ENCODE measurements at regions not wholly inside any gene's neighbourhood (a gene's known extent, or its start where the extent isn't known, plus 50 kb on each side); places are given as distances from the start of the nearest gene placed in this dataset.
A peak's percentile ranks its signal among the peaks of the same experiment; 100 is the strongest.

DNA sequence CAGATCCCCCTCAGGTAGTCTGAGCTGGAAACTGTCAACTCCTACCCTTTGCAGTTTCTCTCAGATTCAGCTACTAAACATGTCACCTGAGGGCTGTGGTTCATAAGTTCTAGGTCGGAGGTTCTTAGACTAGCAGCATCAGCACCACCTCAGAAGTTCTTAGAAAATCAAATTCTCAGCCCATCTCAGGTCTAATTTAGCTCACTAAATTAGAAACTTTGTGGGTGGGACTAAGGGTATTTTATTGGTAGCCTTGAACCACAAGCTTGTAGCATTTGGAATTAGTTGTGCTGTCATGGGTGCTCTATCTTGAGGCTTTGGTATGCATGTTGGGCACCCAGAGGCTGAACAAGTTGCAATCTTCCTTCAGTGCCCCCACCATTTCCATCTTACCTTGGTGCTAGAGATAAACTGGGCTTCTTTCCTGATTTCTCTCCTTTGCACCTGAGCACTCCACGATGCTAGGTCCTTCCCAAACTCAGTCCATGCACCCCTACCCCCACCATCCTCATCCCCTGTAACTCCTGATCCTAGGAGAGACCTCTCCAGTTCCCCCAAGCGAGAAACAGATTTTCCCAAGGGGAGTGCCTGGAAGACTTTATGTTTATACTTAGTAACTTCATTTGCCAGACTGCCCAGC, 54.2 kb downstream of the S1PR1 start:
- no peak for DNase-seq

DNA sequence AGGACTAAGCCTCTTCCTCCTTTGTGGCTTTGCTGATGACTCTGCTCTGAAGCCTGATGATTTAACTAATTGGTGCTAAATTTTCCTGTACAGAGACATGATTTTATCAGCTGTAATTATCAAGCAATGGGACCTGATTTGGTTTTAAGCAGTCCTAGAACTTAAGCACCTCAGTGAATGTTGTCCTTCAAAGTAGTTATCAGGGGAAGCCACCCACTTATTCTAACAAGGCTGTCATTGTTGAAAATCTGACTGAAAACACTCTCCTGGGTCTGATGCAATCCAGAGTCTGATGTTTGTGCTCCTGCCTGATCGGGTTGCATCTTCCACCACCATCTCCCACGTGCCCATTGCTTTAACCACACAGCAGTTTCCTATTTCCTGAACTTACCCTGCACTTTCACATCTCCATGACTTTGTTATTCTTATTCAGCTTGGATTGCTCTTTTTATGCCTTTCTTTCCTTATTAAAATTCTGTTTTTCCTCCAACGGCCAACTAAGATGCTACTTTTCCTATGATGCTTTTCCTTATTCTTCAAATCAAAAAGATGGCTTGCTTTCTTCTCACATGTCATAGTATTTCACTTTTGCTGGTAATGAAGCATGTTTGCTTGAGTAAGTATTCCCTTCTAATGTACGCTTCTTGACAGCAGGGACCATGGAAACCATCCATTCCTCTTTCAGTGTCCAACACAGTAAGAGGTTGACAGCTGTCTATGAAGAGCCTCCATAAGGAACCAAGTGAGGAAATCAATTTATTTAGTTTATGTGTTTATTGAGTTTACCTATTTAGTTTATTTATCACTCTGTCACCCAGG, 55.0 kb downstream of the S1PR1 start:
- peak; percentile 48 to 68 for DNase-seq

DNA sequence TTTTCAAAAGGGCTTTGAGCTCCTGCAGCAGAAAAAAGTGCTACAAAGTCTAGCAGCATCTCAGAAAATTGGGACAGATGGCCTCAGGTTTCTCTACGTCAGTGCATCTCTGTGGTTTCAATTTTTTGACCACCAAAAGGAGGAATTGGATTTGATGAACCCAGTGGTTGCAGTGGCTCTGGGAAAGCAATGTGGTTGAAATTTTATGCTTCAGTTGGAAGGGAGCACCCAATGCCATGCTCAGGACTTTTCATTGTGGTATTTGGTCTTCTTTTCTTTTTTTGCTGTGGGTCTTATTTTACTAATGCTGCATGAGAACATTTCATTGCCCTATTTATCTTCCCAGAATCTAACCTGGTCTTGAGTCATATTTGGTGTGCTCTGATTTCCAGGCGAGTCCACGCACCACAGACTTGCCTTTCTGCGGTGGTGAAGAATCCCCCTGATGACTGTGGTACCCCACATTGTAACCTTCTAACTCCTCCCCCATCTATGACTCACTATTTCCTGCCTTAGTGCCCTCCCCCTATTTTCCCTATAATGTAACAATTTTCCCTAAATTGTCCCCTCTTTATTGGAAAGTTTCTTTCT, 56.7 kb downstream of the S1PR1 start:
- DNase-seq = peak; percentile 60 to 74

DNA sequence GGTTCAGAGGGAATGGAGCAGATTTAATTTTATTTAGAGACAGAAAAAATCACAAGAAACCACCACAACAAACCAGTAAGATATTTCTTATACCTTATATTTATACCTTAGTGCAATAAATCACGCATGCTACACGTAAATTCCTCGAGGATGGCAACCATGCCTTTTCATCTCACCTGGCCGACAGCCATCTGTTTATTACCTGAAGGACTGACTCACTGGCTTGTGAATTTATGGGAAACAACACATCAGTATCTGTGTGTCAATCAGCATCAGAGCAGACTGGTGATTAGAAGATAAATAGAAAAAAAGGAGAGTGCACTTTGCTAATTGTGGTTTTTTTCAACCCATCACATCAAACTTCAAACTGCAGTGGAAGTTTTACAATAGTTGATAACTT, 58.4 kb downstream of the S1PR1 start:
- no peak for DNase-seq

DNA sequence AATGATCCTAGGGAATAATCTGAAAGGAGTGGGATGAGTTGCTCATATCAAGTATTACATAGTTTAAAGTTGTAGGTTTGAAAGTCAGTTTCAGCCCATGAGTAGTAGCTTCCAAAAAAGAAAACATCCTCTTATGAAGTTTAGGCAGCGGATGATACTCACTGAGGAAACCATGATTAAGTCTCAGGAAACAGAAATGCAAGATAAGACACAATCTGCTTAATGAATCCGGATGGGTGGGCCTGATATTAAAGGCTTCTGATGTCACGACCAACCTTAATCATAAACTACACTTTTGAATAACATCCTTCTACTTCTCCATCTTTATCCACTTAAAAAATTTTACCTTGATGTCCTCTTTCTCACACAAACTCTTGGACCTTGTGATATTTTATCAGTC, 61.8 kb downstream of the S1PR1 start:
- DNase-seq = no peak

DNA sequence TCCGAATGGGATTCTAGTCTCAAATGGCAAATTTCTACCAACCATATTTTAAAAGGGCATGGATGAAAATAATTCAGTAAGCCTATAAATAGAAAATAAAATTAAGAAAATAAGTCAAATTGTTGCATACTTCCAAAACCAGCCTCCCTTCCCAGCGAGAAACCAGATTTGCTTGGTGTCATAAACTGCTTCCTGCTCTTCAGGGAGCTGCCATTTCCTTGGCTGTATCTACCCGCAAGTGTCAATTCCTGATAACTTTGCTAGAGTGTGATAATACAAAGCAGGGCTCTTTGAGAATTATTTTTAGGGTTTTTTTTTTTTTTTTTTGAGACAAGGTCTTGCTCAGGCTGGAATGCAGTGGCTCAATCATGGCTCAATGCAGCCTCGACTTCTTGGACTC, 62.3 kb downstream of the S1PR1 start:
- no peak for DNase-seq

DNA sequence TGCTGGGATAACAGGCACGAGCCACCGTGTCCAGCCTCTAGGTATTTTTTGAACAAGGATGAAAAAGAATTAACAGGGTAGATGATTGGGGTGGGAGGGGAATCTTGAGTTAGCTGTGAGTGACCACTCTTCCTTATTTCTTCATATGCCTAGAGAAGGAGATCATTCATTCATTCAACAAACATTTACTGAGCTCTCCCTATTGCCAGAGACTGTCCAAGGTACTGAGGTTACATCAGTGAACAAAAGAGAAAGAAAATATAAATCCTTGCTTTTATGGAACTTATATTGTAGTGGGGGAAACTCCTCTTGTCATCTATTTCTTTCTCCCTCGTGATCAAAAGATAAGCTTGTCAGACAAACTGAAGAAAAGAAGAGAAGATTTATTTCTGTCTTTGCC, 62.9 kb downstream of the S1PR1 start:
- DNase-seq = no peak

DNA sequence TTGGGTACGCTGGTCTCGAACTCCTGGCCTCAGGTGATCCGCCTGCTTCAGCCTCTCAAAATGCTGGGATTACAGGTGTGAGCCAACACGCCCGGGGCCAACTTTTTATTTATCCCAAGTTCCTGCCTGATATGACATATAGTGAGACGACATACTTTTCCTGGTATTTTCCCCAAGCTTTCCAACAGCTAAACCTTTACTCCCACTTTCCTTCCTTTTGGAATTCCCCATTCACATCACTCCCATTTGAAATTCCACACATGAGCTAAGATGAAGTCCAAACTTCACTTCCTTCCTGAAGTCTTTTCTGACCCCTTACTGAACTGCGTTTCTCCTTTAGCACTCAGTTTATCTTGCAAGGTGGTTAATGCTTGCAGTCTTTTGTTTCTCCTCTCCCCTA, 64.1 kb downstream of the S1PR1 start:
- no peak for DNase-seq

DNA sequence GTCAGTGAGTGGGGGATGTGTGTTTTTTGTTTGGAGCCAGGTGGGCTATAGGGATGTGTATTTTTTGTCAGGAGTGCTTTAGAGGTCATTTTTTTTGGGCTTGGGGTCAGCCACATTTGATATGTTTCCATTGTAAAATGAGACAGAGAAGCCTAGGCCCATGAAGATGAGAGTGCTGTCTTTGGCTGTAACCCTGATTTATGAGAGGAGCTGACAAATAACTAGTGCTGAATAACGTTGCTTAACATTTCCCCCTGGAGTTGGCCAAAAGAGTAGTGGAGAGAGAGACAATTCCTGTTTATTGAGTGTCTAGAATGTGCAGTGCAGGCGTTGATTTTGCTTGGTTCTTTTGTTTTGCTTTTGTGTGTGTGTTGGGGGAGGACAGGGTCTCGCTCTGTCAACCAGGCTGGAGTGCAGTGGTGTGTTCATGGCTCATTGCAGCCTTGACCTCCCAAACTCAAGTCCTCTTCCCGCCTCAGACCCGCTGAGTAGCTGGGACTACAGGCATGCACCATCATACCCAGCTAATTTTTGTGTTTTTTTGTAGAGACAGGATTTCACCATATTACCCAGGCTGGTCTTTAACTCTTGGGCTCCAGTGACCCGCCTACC, 64.7 kb downstream of the S1PR1 start:
- DNase-seq = no peak

DNA sequence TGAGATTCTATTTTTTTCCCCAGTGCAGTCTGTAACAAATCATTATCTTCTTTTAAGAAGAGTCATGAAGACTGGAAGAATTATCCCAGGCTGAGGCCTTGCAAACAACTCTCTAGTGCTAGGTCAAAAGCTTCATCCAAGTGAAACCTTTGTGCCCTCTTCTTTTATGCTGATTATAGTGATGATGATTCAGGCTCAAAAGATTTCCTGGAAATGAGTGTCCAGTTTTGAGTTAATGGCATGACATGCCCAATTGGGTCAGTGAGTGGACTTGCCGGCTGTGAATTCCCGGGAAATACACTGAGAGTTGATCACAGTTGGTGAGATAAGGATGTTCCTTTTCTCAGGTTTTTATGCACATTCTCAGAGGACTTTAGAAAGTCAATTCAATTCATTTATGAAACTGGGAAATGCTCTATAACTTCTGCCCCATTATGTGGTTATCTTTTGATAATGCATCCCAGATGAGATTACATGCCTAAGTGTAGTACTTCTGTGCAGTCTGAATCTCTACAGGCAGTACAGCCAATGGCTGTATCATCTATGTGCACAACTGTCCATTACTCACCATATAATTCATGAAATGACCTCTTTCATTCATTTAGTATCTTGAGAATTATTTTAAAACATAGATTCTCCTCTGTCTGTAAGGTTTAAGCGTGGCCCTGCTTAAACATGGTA, 66.2 kb downstream of the S1PR1 start:
- DNase-seq = no peak

DNA sequence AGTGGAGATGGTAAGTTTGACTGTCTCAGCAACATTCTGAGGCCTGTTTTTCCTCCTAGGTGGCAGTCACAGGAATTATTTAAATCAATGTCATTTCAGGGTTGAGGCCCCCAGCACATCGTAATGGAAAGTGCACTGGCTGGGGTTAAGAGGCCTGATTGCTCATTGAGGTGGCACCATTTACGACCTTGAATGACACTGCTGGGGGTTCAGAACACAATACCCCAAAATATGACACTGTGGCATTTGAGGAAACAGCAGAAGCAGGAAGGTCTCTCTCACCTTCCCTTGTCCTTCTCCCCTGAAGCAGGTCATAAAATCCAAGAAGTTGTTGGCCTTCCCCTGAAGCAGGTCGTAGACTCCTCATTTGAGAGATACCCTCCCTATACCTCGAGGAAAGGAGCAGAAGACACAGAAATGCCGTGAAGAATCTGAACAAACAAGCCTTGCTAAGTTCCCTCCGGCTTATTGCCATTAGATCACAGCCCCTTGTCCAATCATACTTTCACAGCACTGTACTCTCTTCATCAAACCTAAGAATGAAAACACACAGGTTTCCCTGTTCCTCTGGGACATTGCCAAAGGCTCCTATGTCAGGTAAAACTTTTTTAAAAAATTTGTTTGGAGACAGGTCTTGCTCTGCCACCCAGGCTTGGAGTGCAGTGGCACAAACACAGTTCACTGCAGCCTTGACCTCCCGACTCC, 71.3 kb downstream of the S1PR1 start:
- DNase-seq = no peak

DNA sequence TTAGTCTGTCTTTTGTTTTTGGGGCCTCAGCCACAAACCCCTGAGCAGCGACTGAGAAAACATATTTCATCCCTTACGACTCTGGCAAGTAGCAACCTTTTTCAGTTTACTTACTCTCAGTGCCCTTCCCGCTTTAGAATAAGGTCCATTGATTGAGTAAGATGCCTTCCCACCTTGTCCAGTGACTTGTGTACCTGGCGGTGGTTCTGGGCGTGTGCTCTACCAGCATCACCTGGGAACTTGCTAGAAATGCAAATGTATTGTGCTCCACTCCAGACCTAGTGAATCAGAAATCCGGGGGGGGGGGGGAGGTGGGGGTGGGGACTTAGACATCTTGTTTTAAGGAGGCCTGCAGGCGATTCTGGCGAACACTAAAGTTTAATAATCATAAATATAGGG, 72.1 kb downstream of the S1PR1 start:
- no peak for DNase-seq

DNA sequence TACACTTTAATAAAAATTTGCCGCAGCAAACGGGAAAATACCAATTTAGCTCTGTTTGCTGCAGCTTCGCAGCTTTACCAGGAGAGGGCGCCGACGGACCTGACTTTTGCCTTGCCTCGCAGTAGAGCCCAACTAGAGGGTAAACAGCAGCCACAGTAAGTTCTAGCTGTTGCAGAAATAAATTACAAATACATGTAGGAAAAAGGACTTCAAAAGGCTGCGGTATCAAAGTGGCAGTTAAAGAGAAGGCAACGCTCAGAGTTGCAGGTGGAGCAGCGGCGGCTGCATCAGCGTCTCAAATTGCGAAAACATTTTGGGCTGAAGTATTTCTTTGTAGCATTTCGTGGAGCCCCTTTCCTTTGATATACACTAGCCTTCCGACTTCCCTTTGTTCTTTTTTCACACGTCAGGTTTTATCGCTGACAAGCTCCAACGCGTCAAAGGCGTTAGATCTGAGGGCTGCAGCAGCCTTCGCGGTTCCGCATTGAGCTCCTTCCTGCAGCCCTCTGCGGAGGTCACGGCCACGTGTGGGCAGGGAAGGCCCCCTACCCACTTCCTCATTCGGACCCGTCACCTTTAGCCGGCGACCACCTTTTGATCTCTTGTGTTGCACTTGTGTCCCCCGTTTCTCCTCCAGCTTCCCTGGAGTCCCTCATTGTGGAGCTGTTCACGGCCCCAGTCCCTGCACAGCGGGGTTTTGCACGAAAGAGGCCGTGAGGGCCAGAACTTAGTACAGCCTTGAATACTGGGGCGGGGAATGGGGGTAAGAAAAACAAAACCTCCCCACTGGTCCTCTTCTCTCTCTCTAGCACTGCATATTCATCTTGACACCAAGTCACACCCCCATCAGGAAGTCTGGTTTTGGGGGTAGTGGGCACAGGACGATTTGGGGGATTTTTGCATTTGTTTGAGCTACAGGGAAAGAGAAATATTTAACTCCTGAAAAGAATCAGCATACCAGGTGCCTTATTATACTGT, 72.8 kb downstream of the S1PR1 start:
- DNase-seq = peak; percentile 61 to 69

DNA sequence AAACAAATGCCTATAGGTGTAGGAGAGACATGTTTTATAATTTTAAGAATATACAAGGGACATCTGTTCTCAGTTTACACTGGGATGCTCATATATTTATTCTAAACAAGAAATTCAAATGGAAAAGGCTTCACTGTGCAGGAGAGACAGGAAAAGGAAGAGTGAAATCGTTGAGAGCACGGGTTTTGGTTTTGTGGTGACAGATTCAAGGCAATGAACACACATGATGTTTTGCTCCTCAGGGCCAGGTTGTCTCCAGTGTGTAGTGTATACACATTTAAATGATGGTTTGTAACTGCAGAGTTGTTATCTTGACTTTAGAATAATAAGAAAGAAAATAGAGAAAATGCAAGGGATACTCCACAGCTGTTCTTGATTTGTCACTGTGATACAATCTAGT, 73.7 kb downstream of the S1PR1 start:
- no peak for DNase-seq

DNA sequence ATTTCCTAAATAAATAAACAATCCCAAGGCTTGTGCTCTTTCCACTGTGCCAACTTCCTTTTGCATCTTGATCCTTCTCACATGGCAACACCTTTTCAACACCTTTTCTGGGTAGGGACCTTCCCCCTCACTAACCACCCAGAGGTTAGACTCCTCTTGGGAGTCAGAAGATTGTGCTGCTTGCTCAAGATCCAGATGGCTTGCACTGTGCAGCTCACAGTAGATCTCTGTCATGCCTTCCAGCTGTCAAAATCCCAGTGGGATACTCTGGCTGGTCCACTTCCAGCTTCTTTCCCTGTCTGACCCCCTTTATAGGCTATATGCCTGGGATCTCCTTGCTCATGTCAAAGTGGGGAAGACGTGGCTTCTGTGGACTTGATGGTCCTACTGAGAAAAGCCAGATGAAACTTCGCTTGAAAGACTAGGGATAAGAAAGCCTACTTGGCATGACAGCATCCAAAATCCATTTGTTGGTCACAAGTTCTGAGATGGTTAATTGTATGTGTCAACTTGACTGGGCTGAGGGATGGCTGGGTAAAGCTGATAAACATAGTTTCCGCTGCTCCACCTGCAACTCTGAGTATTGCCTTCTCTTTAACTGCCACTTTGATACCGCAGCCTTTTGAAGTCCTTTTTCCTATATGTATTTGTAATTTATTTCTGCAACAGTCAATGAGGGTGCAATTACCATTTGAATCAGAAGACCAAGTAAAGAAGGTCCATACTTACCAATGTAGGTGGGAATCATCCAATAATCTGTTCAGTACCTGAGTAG, 74.5 kb downstream of the S1PR1 start:
- DNase-seq = no peak

DNA sequence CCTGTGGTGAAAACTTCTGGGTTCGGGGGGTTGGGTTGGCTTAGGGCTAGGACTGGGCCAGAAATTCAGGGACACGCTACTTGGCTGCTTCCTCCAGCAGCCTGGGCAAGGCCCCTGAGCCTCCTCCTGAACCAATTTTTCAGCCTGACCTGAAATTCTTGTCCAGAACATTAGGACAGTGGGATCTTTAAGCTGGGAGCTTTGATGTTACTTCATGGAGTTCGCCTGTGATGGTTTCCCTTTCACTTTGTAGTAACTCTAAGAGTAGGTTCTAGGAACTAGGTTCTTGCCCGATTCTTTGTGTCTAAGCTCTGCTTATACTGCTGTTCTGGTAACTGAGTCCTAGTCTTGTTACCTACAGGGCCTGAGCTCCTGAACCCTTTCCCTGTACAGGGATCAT, 75.3 kb downstream of the S1PR1 start:
- DNase-seq = no peak

DNA sequence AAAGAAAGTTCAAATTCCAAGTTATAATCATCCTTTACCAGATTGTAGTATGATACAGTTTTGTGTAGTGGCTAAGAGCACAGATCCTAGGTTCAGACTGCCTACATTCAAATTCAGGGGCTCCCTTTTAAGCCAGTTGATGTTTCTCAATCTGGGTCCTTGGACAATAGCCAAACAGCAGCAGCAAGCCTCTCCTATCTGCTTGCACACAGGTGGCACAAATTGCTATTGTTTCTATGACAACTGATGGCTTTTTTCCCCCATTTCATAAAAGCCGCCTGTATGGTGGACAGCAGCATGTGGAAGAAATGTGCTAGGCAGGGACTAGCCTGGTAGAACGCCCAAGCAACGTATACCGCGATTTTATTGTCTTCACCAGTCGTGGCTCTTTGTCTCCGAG, 76.5 kb downstream of the S1PR1 start:
- DNase-seq = no peak

DNA sequence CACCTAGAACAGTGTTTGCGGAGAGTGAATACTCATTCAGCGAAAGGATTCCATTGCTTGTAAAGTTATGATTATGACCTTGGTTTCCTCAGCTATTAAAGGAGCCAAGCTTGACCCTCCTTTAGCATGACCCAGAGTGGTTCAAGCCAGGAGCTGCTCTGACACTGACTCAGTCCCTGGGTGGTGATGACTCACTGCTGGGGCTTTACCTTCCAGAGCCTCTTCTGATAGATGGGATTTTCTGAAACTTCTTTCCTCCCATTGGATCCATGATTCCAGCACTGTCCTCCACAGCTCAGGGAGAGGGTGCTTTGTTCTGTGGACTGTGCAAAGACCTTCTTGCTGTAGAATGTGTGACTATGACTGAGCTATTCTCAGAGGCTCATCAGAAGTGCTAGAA, 77.4 kb downstream of the S1PR1 start:
- DNase-seq = peak in 1 of 2 experiments; percentile 52

DNA sequence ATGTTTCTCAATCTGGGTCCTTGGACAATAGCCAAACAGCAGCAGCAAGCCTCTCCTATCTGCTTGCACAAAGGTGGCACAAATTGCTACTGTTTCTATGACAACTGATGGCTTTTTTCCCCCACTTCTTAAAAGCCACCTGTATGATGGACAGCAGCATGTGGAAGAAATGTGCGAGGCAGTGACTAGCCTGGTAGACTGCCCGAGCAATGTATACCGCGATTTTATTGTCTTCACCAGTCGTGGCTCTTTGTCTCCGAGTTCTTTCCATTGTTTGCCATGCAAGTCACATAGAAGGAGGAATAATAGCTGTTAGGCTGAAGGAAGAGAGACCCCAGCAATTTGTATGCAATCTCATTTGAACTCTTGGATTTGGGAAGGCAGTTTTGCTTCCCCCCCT, 79.4 kb downstream of the S1PR1 start:
- no peak for DNase-seq

DNA sequence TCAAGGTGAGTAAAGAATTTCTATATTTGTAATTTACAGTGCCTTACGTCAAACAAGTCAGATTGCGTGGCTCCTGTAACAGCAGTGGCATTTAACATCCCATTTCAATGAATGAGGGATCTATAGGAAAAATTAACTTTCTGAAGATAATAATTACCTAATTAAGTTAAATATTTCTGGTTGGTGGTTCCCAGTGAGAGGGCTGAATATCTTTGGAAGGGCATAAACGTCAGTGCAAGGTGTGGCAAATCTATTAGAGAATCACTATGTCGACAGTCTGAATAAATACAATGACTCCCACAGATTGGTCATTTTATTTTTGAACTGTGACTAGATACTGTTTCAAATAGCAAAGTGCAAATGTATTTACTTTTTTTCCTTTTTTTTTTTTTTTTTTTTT, 80.0 kb downstream of the S1PR1 start:
- DNase-seq = no peak

DNA sequence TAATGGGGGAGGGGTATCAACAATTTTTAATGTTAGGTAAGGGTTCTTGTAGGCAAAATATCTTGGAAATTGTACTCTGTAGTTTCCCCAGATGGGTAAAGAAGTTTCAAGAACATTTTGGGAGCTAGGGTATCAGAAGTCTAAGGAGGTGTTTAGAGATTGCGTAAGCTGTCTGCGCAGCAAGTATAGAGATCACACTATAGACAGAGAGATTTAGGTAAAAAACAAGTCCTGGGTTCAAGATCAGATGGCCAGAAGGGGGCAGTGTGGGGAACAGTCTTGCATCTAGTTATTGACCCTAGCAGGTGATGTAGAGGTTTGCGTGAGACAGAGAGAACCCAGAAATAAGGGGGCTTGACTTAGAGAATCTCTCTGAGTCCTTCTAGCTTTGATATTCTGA, 80.8 kb downstream of the S1PR1 start:
- no peak for DNase-seq

Measured in activated CD4-positive, alpha-beta T cell treated with anti-CD3 and anti-CD28 coated beads, Interleukin-2, amount 50 U/mL, for 48 hours (primary cell).